Panc1 (cell line): ENCODE measurements at regions not wholly inside any gene's neighbourhood (a gene's known extent, or its start where the extent isn't known, plus 50 kb on each side); places are given as distances from the start of the nearest gene placed in this dataset.

ENCODE experiments used
- ATAC-seq: fragments of 200-7000 bp; cut with Tn5 transposase; 2 replicates; pipeline ENCODE4 v1.9.1; 2020; ENCODE audit warnings: mild to moderate bottlenecking, moderate library complexity
- BruUV-seq: library from RNA; stranded (reverse); fragments of 400-500 nt; replicated peaks from 2 replicates; lab custom pipeline; 2021; lab: Mats Ljungman, UMichigan
- CTCF ChIA-PET: fragments of 300-600 bp; sonication (Branson Sonifier 250); formaldehyde crosslinking; loops from one replicate; lab custom pipeline; 2022; ENCODE audit warnings: antibody characterized with exemption; lab: Charles Lee
- POLR2A ChIA-PET: fragments of 300-600 bp; sonication (Branson Sonifier 250); formaldehyde crosslinking; loops from one replicate; lab custom pipeline; 2022; ENCODE audit warnings: antibody characterized with exemption; lab: Charles Lee
- DNase-seq: peaks from one replicate; pipeline ENCODE4 v3.0.0-alpha.2; 2010; ENCODE audit warnings: low read depth, low spot score
- H3K27ac ChIP-seq: 2 replicates; pipeline ENCODE4 v1.5.1; 2011; ENCODE audit warnings: mild to moderate bottlenecking, low read length, inconsistent platforms
- H3K27me3 ChIP-seq: fragments of 200-500 bp; sonication (Bioruptor generic); 2 replicates; pipeline ENCODE4 v1.6.0; 2014; ENCODE audit warnings: low read length, inconsistent platforms; ENCODE audit not compliant: control insufficient read depth, insufficient read depth
- H3K36me3 ChIP-seq: fragments of 200-500 bp; sonication (Bioruptor generic); 2 replicates; pipeline ENCODE4 v1.5.1; 2014; ENCODE audit warnings: inconsistent platforms, mild to moderate bottlenecking, low read length, moderate library complexity; ENCODE audit not compliant: control insufficient read depth, insufficient read depth
- H3K4me1 ChIP-seq: 2 replicates; pipeline ENCODE4 v1.5.1; 2011; ENCODE audit warnings: inconsistent platforms, mild to moderate bottlenecking, low read length, moderate library complexity; ENCODE audit not compliant: control insufficient read depth, insufficient read depth
- H3K4me3 ChIP-seq, 2 experiments: 2 replicates each; pipeline ENCODE4 v1.5.1; 2011 to 2012; ENCODE audit warnings: low read depth in 2 of 2, low read length in 2 of 2, mild to moderate bottlenecking in 2 of 2, inconsistent platforms in 1 of 2, moderate library complexity in 1 of 2
- H3K9me3 ChIP-seq: fragments of 200-500 bp; sonication (Bioruptor generic); 2 replicates; pipeline ENCODE4 v1.5.1; 2014; ENCODE audit warnings: low read depth, mild to moderate bottlenecking, inconsistent platforms, low read length, moderate library complexity; ENCODE audit not compliant: control insufficient read depth, insufficient read depth
- CTCF ChIP-seq: fragments of 450-650 bp; IDR thresholded peaks from 2 replicates; pipeline ENCODE4 v1.5.1; 2017; ENCODE audit warnings: mild to moderate bottlenecking
- POLR2AphosphoS5 ChIP-seq: IDR thresholded peaks from 2 replicates; pipeline ENCODE4 v1.6.1; 2012; ENCODE audit warnings: mild to moderate bottlenecking, low read depth, low read length, moderate library complexity
- REST ChIP-seq, 2 experiments: IDR thresholded peaks; 2 replicates each; pipeline ENCODE4 v1.6.1; 2011 to 2012; ENCODE audit warnings: low read depth in 2 of 2, control low read depth in 1 of 2, low read length in 1 of 2, mild to moderate bottlenecking in 1 of 2, moderate library complexity in 1 of 2; ENCODE audit not compliant: insufficient read depth in 1 of 2
- SIN3A ChIP-seq: IDR thresholded peaks from 2 replicates; pipeline ENCODE4 v1.6.1; 2012; ENCODE audit warnings: low read depth, mild to moderate bottlenecking, low read length, moderate library complexity, borderline replicate concordance; ENCODE audit not compliant: insufficient read depth
- TCF7L2 ChIP-seq: IDR thresholded peaks from 2 replicates; pipeline ENCODE4 v1.6.1; 2011; ENCODE audit warnings: mild to moderate bottlenecking, low read depth, low read length, inconsistent platforms
- in situ Hi-C: cut with HindIII; loops from 2 replicates; pipeline ENCODE4 v1.10.0; 2016; ENCODE audit warnings: low sequenced_read_pairs, low pct_unique_long_range_greater_than_20kb
- intact Hi-C: fragments of 100-400 bp; cut with micrococcal nuclease; formaldehyde crosslinking; loops from one replicate; pipeline ENCODE4 v1.10.0; 2022; ENCODE audit not compliant: unreplicated experiment

DNA sequence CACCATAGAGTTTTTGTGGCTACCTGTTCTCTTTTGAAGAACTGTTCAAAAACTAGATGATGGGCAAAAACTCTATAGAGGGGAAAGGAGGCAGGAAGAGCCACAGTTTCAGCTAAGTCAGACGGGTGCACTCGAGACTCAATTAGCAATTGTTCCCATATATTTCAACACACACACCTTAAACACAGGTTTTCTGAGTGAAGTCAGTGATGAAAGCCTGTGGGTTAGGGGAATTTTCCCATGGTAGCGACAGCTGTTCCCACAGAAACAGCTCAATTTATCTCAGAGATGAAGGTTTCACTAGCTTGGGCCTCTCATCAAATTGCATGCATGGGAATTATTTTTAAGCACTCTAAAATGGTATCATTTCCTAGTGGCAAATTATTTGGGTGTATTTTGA is 143.4 kb downstream of the ZIC5 start:
- POLR2A ChIA-PET = no interaction called here
- ATAC-seq (no peak), DNase-seq (no peak)
- intact Hi-C loops = no loop called here
- Histone ChIP-seq H3K36me3 (no peaks in the 10 kb centered on the region), H3K4me1 (no peaks in the 10 kb centered on the region), H3K4me3 (no peak overlapping the region), H3K27ac (no peak overlapping the region), H3K27me3 (no peaks in the 10 kb centered on the region), H3K9me3 (no peaks in the 10 kb centered on the region)
- in situ Hi-C loops = no loop called here
- BruUV-seq = no TSS peak
- TF ChIP-seq REST (IDR thresholded peaks at IDR 0.05; ENCODE audit: insufficient read depth in 1 of 2, low read depth in 2 of 2, low read length in 1 of 2) (no peak), SIN3A (no peak), CTCF (no peak), POLR2AphosphoS5 (no peak), TCF7L2 (no peak)
- CTCF ChIA-PET = no interaction called here

DNA sequence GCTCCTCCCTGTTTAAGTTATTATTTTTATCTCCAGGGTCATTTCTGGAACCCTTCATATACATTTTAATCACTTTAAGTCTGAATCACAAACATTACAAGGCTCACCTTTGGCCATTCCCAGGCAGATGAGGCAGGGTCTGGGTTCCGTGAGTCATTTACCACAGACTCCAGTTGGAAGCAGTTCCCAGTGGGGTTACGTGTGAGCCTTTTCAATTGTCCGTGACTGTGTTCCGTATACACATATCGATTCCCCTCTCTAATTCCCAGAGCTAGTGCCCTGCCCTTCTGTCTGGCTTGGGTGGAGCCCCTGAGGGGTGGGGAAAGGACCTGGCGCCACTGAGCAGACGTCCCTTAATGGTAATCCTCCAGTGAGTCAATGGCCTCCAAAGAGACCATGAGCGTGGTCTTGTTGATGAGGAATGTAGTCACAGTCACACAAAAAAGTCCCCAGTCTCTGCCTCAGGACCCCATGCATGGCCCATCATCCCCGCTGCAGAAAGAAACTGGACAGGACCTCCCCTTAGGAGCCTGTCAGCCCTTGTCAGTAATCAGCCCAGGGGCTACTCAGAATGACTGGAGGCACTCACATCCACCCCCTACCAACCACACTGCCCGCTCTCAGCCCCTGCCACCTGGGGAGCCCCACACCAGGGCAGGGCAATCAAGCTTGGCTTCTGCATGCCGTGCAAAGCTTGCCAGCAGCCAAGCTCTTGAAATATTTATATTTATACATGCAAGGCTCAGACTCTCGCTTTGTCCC is 144.4 kb downstream of the ZIC5 start:
- in situ Hi-C loops (no loop called here), intact Hi-C loops (no loop called here)
- ChIA-PET CTCF (no interaction called here), POLR2A (no interaction called here)
- Histone ChIP-seq H3K4me1 (no peaks in the 10 kb centered on the region), H3K27me3 (no peaks in the 10 kb centered on the region), H3K4me3 (no peak overlapping the region), H3K27ac (no peak overlapping the region), H3K9me3 (no peaks in the 10 kb centered on the region), H3K36me3 (no peaks in the 10 kb centered on the region)
- no peak for ATAC-seq
- no peak for DNase-seq
- TF ChIP-seq SIN3A (no peak), REST (IDR thresholded peaks at IDR 0.05; ENCODE audit: insufficient read depth in 1 of 2, low read depth in 2 of 2, low read length in 1 of 2) (no peak), CTCF (no peak), POLR2AphosphoS5 (no peak), TCF7L2 (no peak)
- BruUV-seq = no TSS peak
